ENCODE measurements at regions not wholly inside any gene's neighbourhood (a gene's known extent, or its start where the extent isn't known, plus 50 kb on each side); places are given as distances from the start of the nearest gene placed in this dataset.
"Not testable (repeated sequence)": the region's sequence is repeated elsewhere in the genome, so short reads cannot be mapped to it uniquely, and the experiment has no call there.

- no peaks in the 10 kb centered on the region for H3K36me3 Mint-ChIP-seq (ENCODE audit: unreplicated experiment)
- H3K27me3 Mint-ChIP-seq (ENCODE audit: unreplicated experiment) = no peaks in the 10 kb centered on the region
- peaks cover 30% of the 10 kb centered on the region for H3K4me1 Mint-ChIP-seq (ENCODE audit: unreplicated experiment)
- peaks cover 9% of the 10 kb centered on the region for H3K9me3 Mint-ChIP-seq (ENCODE audit: unreplicated experiment)
- H3K27ac Mint-ChIP-seq (ENCODE audit: unreplicated experiment) = no peak overlapping the region
- H3K4me3 Mint-ChIP-seq (ENCODE audit: unreplicated experiment) = no peak overlapping the region
- DNase-seq (ENCODE audit: extremely low spot score, unreplicated experiment) = no peak
- TF ChIP-seq CTCF (IDR thresholded peaks at IDR 0.05) = no peak
Measured at GRCh38 chr2:224217233-224217961, 178.3 kb upstream of the SERPINE2 start.

- H3K27ac Mint-ChIP-seq (ENCODE audit: unreplicated experiment); H3K9me3 Mint-ChIP-seq (ENCODE audit: unreplicated experiment); H3K27me3 Mint-ChIP-seq (ENCODE audit: unreplicated experiment); H3K4me3 Mint-ChIP-seq (ENCODE audit: unreplicated experiment); DNase-seq (ENCODE audit: extremely low spot score, unreplicated experiment); H3K36me3 Mint-ChIP-seq (ENCODE audit: unreplicated experiment): not testable (repeated sequence)
- H3K4me1 Mint-ChIP-seq (ENCODE audit: unreplicated experiment) = peaks cover 15% of the 10 kb centered on the region
Measured at GRCh38 chr2:224215611-224216010, 176.5 kb upstream of the SERPINE2 start.

- Mint-ChIP-seq H3K4me1 (ENCODE audit: unreplicated experiment) (peaks cover 10% of the 10 kb centered on the region), H3K27ac (ENCODE audit: unreplicated experiment) (no peak overlapping the region), H3K36me3 (ENCODE audit: unreplicated experiment) (no peaks in the 10 kb centered on the region), H3K27me3 (ENCODE audit: unreplicated experiment) (no peaks in the 10 kb centered on the region), H3K9me3 (ENCODE audit: unreplicated experiment) (peaks cover 6% of the 10 kb centered on the region), H3K4me3 (ENCODE audit: unreplicated experiment) (no peak overlapping the region)
- DNase-seq (ENCODE audit: extremely low spot score, unreplicated experiment) = no peak
- TF ChIP-seq CTCF (IDR thresholded peaks at IDR 0.05) = no peak
Measured at GRCh38 chr2:224213396-224213795, 174.3 kb upstream of the SERPINE2 start.

GRCh38 chr2:224211791-224212190 is 172.7 kb upstream of the SERPINE2 start:
- Mint-ChIP-seq H3K9me3 (ENCODE audit: unreplicated experiment) (no peaks in the 10 kb centered on the region), H3K36me3 (ENCODE audit: unreplicated experiment) (no peaks in the 10 kb centered on the region), H3K27me3 (ENCODE audit: unreplicated experiment) (no peaks in the 10 kb centered on the region), H3K4me1 (ENCODE audit: unreplicated experiment) (peaks cover 10% of the 10 kb centered on the region), H3K4me3 (ENCODE audit: unreplicated experiment) (no peak overlapping the region), H3K27ac (ENCODE audit: unreplicated experiment) (no peak overlapping the region)
- TF ChIP-seq CTCF (IDR thresholded peaks at IDR 0.05) = no peak
- no peak for DNase-seq (ENCODE audit: extremely low spot score, unreplicated experiment)

- Mint-ChIP-seq H3K4me1 (ENCODE audit: unreplicated experiment) (peaks cover 10% of the 10 kb centered on the region), H3K9me3 (ENCODE audit: unreplicated experiment) (peaks cover 2% of the 10 kb centered on the region), H3K27me3 (ENCODE audit: unreplicated experiment) (no peaks in the 10 kb centered on the region), H3K27ac (ENCODE audit: unreplicated experiment) (no peak overlapping the region), H3K4me3 (ENCODE audit: unreplicated experiment) (no peak overlapping the region), H3K36me3 (ENCODE audit: unreplicated experiment) (no peaks in the 10 kb centered on the region)
- no peak for TF ChIP-seq CTCF (IDR thresholded peaks at IDR 0.05)
- no peak for DNase-seq (ENCODE audit: extremely low spot score, unreplicated experiment)
Measured at GRCh38 chr2:224211181-224211480, 172.0 kb upstream of the SERPINE2 start.
